ENCODE measurements at regions not wholly inside any gene's neighbourhood (a gene's known extent, or its start where the extent isn't known, plus 50 kb on each side); places are given as distances from the start of the nearest gene placed in this dataset.

GRCh38 chr7:142413280-142414000 is 155.6 kb upstream of the PRSS58 start:
- Histone ChIP-seq H3K4me1 (ENCODE audit: control insufficient read depth, insufficient read depth, low read length) (peaks cover 2% of the 10 kb centered on the region; the same call in 1 of the 2 replicates), H3K9ac (ENCODE audit: low read depth, low read length) (no peak overlapping the region), H3K79me1 (ENCODE audit: low read depth in 1 of 2, low read length in 2 of 2) (no peaks in the 10 kb centered on the region), H3K36me3 (ENCODE audit: control insufficient read depth, insufficient read depth, low read length) (no peaks in the 10 kb centered on the region), H3K14ac (replicated peaks; ENCODE audit: low read depth, low read length) (no peak overlapping the region), H2BK120ac (ENCODE audit: low read depth, low read length) (no peak overlapping the region), H2BK20ac (ENCODE audit: low read depth, low read length) (no peak overlapping the region), H4K20me1 (ENCODE audit: insufficient read depth, low read length) (no peaks in the 10 kb centered on the region; the same call in 1 of the 2 replicates), H3K27me3 (ENCODE audit: control insufficient read depth, insufficient read depth, low read length) (no peaks in the 10 kb centered on the region; the same call in 1 of the 2 replicates), H3K4me3 (ENCODE audit: insufficient read depth, low read depth, low read length) (no peak overlapping the region), H3K18ac (ENCODE audit: low read depth, low read length) (no peak overlapping the region), H2BK5ac (ENCODE audit: low read depth, low read length, poor library complexity, severe bottlenecking) (no peak overlapping the region), H3K4me2 (ENCODE audit: low read depth, low read length) (no peak overlapping the region), H2AK5ac (ENCODE audit: low read depth, low read length) (no peak overlapping the region), H4K91ac (ENCODE audit: insufficient read depth, low read depth, low read length) (no peak overlapping the region), H3K56ac (ENCODE audit: extremely low read depth, insufficient read depth, low read length) (no peak overlapping the region), H4K5ac (ENCODE audit: low read depth, low read length) (no peak overlapping the region), H4K8ac (ENCODE audit: low read depth in 2 of 2, low read length in 2 of 2) (no peak overlapping the region), H3K23ac (ENCODE audit: low read depth, low read length) (no peak overlapping the region), H3K27ac (ENCODE audit: insufficient read depth, low read length) (no peak overlapping the region), H2BK15ac (ENCODE audit: low read depth, low read length) (no peak overlapping the region), H3K9me3 (ENCODE audit: control insufficient read depth, insufficient read depth, low read length) (no peaks in the 10 kb centered on the region), H2AK9ac (replicated peaks; ENCODE audit: low read depth, low read length, poor library complexity) (no peak overlapping the region), H2AFZ (replicated peaks; ENCODE audit: low read length, poor library complexity) (peak overlapping the region; percentile 77), H3K4ac (ENCODE audit: low read depth, low read length) (no peak overlapping the region), H3K9me1 (ENCODE audit: insufficient read depth, low read length) (no peaks in the 10 kb centered on the region)
- dilution Hi-C loops (cut with HindIII; ENCODE audit: low sequenced_read_pairs, unreplicated experiment) = no loop called here
- POLR2A ChIA-PET (ENCODE audit: unreplicated experiment) = interaction anchor here (0.6 kb wide), 1 partner anchor 196 kb away, joined by 4 read pairs; no protein-coding TSS in a partner anchor
- WGBS, 2 experiments (ENCODE audit: extremely low coverage in 2 of 2, insufficient read length in 1 of 2) = 53% methylated on average over 2 of the region's 4 CpGs; no CpG with 5 or more reads in 1 of the 2 experiments
- no TSS peak for BruUV-seq (replicated peaks)
- intact Hi-C loops (cut with micrococcal nuclease) = loop anchor here (2.0 kb wide), 2 partner anchors 55 to 69 kb away; no protein-coding TSS in a partner anchor
- no peak for DNase-seq
- CTCF ChIA-PET = interaction anchor here (0.6 to 1.0 kb wide), 5 partner anchors 30 to 398 kb away, joined by 3 read pairs; no protein-coding TSS in a partner anchor
- no peak for TF ChIP-seq CTCF (conservative IDR thresholded peaks at IDR 0.05; ENCODE audit: low read depth, low read length)
- TF ChIP-seq CEBPB (IDR thresholded peaks at IDR 0.05; ENCODE audit: low read depth, low read length) = no peak
- TF ChIP-seq RCOR1 (IDR thresholded peaks at IDR 0.05; ENCODE audit: insufficient replicate concordance, low read length) = no peak
- no peak for TF ChIP-seq USF2 (IDR thresholded peaks at IDR 0.05; ENCODE audit: low read depth, low read length)
- TF ChIP-seq MAZ (IDR thresholded peaks at IDR 0.05; ENCODE audit: borderline replicate concordance, low read depth, low read length) = no peak
- no peak for TF ChIP-seq NFE2L2 (IDR thresholded peaks at IDR 0.05; ENCODE audit: low read depth, low read length)
- no peak for TF ChIP-seq RFX5 (IDR thresholded peaks at IDR 0.05; ENCODE audit: low read depth, low read length)
- no peak for TF ChIP-seq CHD1 (IDR thresholded peaks at IDR 0.05; ENCODE audit: low read depth, low read length)
- TF ChIP-seq POLR2A (IDR thresholded peaks at IDR 0.05; ENCODE audit: low read depth, low read length) = no peak
- TF ChIP-seq BHLHE40 (IDR thresholded peaks at IDR 0.05; ENCODE audit: low read depth, low read length) = no peak
- ATAC-seq (ENCODE audit: low read depth) = no peak
- in situ Hi-C loops (cut with MboI; ENCODE audit: low sequenced_read_pairs) = no loop called here
